Retinal pigment epithelial cell (primary cell): ENCODE measurements at regions not wholly inside any gene's neighbourhood (a gene's known extent, or its start where the extent isn't known, plus 50 kb on each side); places are given as distances from the start of the nearest gene placed in this dataset.

Experiments used
- DNase-seq: peaks from one replicate; pipeline ENCODE4 v3.0.0-alpha.2; 2010; ENCODE audit warnings: low read depth
- H3K4me3 ChIP-seq: 2 replicates; pipeline ENCODE4 v1.5.1; 2011; ENCODE audit warnings: mild to moderate bottlenecking, low read length, control low read depth, moderate library complexity
- CTCF ChIP-seq: conservative IDR thresholded peaks from 2 replicates; pipeline ENCODE4 v1.5.1; 2011; ENCODE audit warnings: low read depth, low read length, control low read depth, inconsistent platforms

- no peak for DNase-seq
- no peak for TF ChIP-seq CTCF
- no peak overlapping the region for H3K4me3 ChIP-seq
Observed at GRCh38 chr13:63514886-63515285, 2099.2 kb upstream of the PCDH20 start.

GRCh38 chr13:63512095-63512494 lies 2096.4 kb upstream of the PCDH20 start:
- H3K4me3 ChIP-seq = no peak overlapping the region
- no peak for DNase-seq
- no peak for TF ChIP-seq CTCF

- DNase-seq = peak; percentile 73
- H3K4me3 ChIP-seq = no peak overlapping the region
- TF ChIP-seq CTCF = no peak
Observed at GRCh38 chr13:63501702-63502101, 2086.1 kb upstream of the PCDH20 start.

- peak; percentile 29 for DNase-seq
- H3K4me3 ChIP-seq = no peak overlapping the region
- TF ChIP-seq CTCF = no peak
Observed at GRCh38 chr13:63497601-63498000, 2082.0 kb upstream of the PCDH20 start.

- no peak for TF ChIP-seq CTCF
- H3K4me3 ChIP-seq = no peak overlapping the region
- DNase-seq = no peak
Observed at GRCh38 chr13:63492604-63493003, 2077.0 kb upstream of the PCDH20 start.

- DNase-seq = no peak
- H3K4me3 ChIP-seq = no peak overlapping the region
- no peak for TF ChIP-seq CTCF
Observed at GRCh38 chr13:63490149-63490548, 2074.5 kb upstream of the PCDH20 start.

- TF ChIP-seq CTCF = no peak
- DNase-seq = peak; percentile 62
- no peak overlapping the region for H3K4me3 ChIP-seq
Observed at GRCh38 chr13:63481334-63481733, 2065.7 kb upstream of the PCDH20 start.
